ENCODE measurements at regions not wholly inside any gene's neighbourhood (a gene's known extent, or its start where the extent isn't known, plus 50 kb on each side); places are given as distances from the start of the nearest gene placed in this dataset.

DNA sequence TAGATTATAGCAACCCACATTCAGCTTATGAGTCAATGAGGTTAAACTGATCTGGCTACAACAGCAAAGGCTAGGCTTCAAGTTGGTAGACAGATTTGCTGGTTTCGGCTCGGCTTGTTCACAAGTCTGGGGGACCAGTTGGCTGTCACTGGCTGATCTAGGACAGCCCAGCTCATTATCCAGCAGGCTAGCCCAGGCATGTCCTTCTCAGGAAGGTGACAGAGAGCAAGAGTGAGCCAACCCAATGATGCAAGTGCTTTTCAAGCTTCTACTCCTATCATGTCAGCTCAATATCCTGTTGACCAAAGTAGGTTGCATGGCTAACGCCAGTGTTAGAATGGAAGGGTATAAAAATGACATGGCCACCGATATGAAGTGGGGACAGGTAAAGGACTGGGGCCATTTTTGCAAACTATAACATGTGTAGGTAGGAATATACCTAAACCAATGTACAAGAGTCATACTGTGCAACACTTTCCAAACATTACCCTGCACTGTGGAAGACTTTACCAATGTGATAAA lies 220.9 kb upstream of the SOX21 start:
- DNase-seq (no peak), FAIRE-seq (no peak), ATAC-seq (no peak)
- intact Hi-C loops (cut with DNase I): no loop called here
- WGBS, 2 donors: 76 to 81% methylated on average over 4 of the region's 4 CpGs
- no peaks in the 10 kb centered on the region for H3K9me3 ChIP-seq
- H3K4me3 ChIP-seq: no peak overlapping the region
- no peaks in the 10 kb centered on the region for H3K27me3 ChIP-seq
- no peaks in the 10 kb centered on the region for H3K36me3 ChIP-seq
- H3K27ac ChIP-seq: no peak overlapping the region
- H3K4me1 ChIP-seq: no peaks in the 10 kb centered on the region
- TF ChIP-seq, protein P1, sequence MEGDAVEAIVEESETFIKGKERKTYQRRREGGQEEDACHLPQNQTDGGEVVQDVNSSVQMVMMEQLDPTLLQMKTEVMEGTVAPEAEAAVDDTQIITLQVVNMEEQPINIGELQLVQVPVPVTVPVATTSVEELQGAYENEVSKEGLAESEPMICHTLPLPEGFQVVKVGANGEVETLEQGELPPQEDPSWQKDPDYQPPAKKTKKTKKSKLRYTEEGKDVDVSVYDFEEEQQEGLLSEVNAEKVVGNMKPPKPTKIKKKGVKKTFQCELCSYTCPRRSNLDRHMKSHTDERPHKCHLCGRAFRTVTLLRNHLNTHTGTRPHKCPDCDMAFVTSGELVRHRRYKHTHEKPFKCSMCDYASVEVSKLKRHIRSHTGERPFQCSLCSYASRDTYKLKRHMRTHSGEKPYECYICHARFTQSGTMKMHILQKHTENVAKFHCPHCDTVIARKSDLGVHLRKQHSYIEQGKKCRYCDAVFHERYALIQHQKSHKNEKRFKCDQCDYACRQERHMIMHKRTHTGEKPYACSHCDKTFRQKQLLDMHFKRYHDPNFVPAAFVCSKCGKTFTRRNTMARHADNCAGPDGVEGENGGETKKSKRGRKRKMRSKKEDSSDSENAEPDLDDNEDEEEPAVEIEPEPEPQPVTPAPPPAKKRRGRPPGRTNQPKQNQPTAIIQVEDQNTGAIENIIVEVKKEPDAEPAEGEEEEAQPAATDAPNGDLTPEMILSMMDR (IDR thresholded peaks at IDR 0.05): no peak

DNA sequence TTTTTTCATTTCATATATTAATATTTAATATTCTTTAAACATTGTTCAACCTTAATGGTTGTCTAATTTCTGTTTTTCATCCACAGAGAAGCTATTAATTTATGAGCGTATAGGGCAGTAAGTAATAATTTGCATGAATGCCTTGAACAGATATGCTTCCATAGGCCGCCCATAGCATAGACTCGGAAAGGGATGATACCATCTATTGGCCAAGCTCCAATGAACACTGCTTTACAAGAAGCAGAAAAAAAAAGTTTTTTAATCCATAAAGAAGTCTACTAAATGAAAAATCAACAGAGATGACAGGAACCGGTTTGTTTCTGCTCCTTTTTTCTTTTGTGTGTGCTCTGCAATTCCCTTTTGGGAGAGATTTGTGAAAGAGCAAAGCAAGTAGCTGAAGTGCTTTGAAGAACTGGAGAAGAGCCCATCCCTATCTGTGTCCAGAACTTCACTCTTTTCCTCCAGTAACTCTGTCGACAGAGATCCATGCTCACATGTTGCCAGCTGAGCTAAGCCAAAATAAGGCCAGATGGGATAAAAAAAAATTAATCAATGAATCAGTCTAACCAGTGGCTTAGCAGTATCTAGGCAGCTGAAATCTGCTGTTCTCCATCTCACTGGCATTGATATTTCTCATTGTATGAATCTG lies 215.9 kb upstream of the SOX21 start:
- H3K27ac ChIP-seq: no peak overlapping the region
- no peaks in the 10 kb centered on the region for H3K36me3 ChIP-seq
- intact Hi-C loops (cut with DNase I): no loop called here
- H3K4me1 ChIP-seq: no peaks in the 10 kb centered on the region
- WGBS, 2 donors: 66 to 77% methylated on average over 5 of the region's 5 CpGs
- TF ChIP-seq, protein P1 (IDR thresholded peaks at IDR 0.05): no peak
- no peaks in the 10 kb centered on the region for H3K27me3 ChIP-seq
- H3K4me3 ChIP-seq: no peak overlapping the region
- H3K9me3 ChIP-seq: no peaks in the 10 kb centered on the region
- no peak for ATAC-seq
- FAIRE-seq: no peak
- DNase-seq: no peak

DNA sequence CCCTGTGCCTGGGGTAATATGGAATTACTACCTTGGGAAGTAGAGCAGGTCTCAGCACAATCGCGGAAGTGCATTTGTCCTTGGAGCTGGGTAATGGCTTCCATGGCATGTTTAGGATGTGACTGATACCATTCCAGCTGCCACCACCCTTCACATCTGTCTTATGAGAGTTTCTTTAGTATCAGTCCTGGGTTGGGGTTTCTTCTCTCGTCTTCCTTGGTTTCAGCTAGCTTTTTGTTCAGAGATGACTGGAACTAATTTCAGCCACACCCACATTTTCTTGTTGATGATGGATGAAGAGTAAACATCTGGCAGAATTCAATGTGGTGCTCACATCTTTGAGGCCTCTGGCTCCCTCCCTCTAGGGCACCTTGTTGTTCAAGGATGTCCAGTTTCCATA lies 212.9 kb upstream of the SOX21 start:
- Histone ChIP-seq H3K27ac (no peak overlapping the region), H3K9me3 (no peaks in the 10 kb centered on the region), H3K27me3 (no peaks in the 10 kb centered on the region), H3K36me3 (no peaks in the 10 kb centered on the region), H3K4me1 (no peaks in the 10 kb centered on the region), H3K4me3 (no peak overlapping the region)
- FAIRE-seq (no peak), DNase-seq (no peak), ATAC-seq (no peak)
- WGBS, 2 donors: 55 to 63% methylated on average over 3 of the region's 3 CpGs
- intact Hi-C loops (cut with DNase I): no loop called here
- TF ChIP-seq, protein P1 (IDR thresholded peaks at IDR 0.05): no peak

DNA sequence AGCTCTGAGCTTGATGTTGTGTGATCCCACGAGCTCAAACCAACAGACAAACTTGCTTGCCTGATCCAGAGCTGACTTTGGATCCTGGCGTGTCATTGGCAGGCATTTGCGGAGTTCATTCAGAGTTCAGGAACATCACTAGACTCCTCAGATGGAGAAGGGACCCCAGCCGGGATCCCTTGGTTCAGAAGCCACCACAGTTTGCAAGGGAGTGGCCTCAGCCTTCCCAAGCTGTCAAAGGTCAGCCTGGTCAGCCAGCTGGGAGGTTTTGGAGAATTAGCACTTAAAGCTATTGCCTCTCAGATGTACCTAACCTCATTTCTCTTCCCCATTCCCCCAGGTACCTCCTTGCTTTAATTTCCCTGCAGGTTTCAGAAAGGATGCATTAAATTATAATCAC lies 208.8 kb upstream of the SOX21 start:
- FAIRE-seq: no peak

DNA sequence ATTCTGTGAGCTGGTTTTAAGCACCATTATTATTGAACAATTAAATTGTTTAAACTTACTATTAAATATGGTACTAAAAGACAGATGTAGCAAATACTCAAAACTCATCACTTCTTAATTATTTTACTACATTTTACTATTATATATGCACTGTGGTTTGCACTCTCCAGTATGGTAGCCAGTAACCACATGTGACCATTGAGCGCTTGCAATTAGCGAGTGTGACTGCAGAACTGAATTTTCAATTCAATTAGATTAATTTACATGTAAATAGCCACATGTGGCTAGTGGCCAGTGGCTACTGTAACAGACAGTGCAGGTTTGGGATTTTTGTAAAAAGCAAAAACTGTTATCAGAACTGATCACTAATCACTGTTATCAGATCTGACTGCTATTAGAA lies 208.2 kb upstream of the SOX21 start:
- Histone ChIP-seq H3K4me1 (no peaks in the 10 kb centered on the region), H3K36me3 (no peaks in the 10 kb centered on the region), H3K9me3 (no peaks in the 10 kb centered on the region), H3K27me3 (no peaks in the 10 kb centered on the region), H3K27ac (no peak overlapping the region), H3K4me3 (no peak overlapping the region)
- 89 to 97% methylated on average over 2 of the region's 2 CpGs for WGBS, 2 donors
- FAIRE-seq: no peak
- TF ChIP-seq, protein P1 (IDR thresholded peaks at IDR 0.05): no peak
- DNase-seq: no peak
- no peak for ATAC-seq
- intact Hi-C loops (cut with DNase I): no loop called here

More for the DNA sequence above, 208.8 kb upstream of the SOX21 start:
- TF ChIP-seq, protein P1 (IDR thresholded peaks at IDR 0.05): no peak
- ATAC-seq: no peak
- H3K36me3 ChIP-seq: no peaks in the 10 kb centered on the region
- H3K4me1 ChIP-seq: no peaks in the 10 kb centered on the region
- intact Hi-C loops (cut with DNase I): no loop called here
- no peak for DNase-seq
- H3K27ac ChIP-seq: no peak overlapping the region
- no peaks in the 10 kb centered on the region for H3K27me3 ChIP-seq
- no peaks in the 10 kb centered on the region for H3K9me3 ChIP-seq
- 24 to 40% methylated on average over 4 of the region's 4 CpGs for WGBS, 2 donors
- no peak overlapping the region for H3K4me3 ChIP-seq
